K562 (cell line): ENCODE measurements at regions not wholly inside any gene's neighbourhood (a gene's known extent, or its start where the extent isn't known, plus 50 kb on each side); places are given as distances from the start of the nearest gene placed in this dataset.

ENCODE experiments used
- ATAC-seq: fragments of 200-7000 bp; cut with Tn5 transposase; 3 replicates; pipeline ENCODE4 v1.9.1; 2020; ENCODE audit warnings: moderate library complexity
- BruUV-seq: library from RNA; stranded (reverse); fragments of 400-500 nt; replicated peaks from 2 replicates; lab custom pipeline; 2021; lab: Mats Ljungman, UMichigan
- CTCF ChIA-PET: fragments of 300-600 bp; formaldehyde crosslinking; extraction: SDS; loops from one replicate; lab custom pipeline; 2021; ENCODE audit warnings: low intra/inter-chr PET ratio; lab: Yijun Ruan, JAX
- POLR2A ChIA-PET: fragments of 300-600, 350-650 bp; sonication (Branson Sonifier 250); formaldehyde crosslinking; extraction: SDS; loops from one replicate; lab custom pipeline; 2021; ENCODE audit warnings: antibody characterized with exemption, inconsistent platforms; lab: Yijun Ruan, JAX
- DNase-seq, 4 experiments: peaks; one replicate each; pipeline versions ENCODE4 v3.0.0 to v3.0.0-alpha.2; 2011 to 2018; ENCODE audit warnings: low spot score in 3 of 4, mixed read lengths in 3 of 4; ENCODE audit errors: extremely low read depth in 1 of 4
- FAIRE-seq: peaks from 2 replicates; lab custom pipeline; 2011; peaks lifted over from hg19 to GRCh38; lab: Jason Lieb, UNC
- H2AFZ ChIP-seq: 2 replicates; pipeline ENCODE4 v1.6.0; 2011; ENCODE audit warnings: low read depth, low read length, control low read depth, inconsistent platforms
- H3K27ac ChIP-seq: fragments of 200-600 bp; 3 replicates; pipeline ENCODE4 v1.8.0; 2011; ENCODE audit warnings: low read depth, mild to moderate bottlenecking, control low read depth, inconsistent platforms, low read length, moderate library complexity, mixed read lengths; ENCODE audit errors: extremely low read depth
- H3K27me3 ChIP-seq, 2 experiments: fragments of 300-600 bp in 1 of 2; 2 replicates in 1 of 2; 3 replicates in 1 of 2; pipeline versions ENCODE4 v1.6.0 to v1.8.0; 2011; ENCODE audit warnings: inconsistent platforms in 2 of 2, low read length in 2 of 2, mild to moderate bottlenecking in 1 of 2, mixed read lengths in 1 of 2, moderate library complexity in 1 of 2; ENCODE audit not compliant: control insufficient read depth in 2 of 2, insufficient read depth in 2 of 2
- H3K36me3 ChIP-seq: fragments of 300-600 bp; 3 replicates; pipeline ENCODE4 v1.8.0; 2011; ENCODE audit warnings: mild to moderate bottlenecking, low read length, inconsistent platforms; ENCODE audit not compliant: control insufficient read depth, insufficient read depth
- H3K4me1 ChIP-seq, 2 experiments: fragments of 200-600 bp in 1 of 2; replicated peaks in 1 of 2; 2 replicates in 1 of 2; 3 replicates in 1 of 2; pipeline versions ENCODE4 v1.5.1 to v1.8.0; 2011; ENCODE audit warnings: inconsistent platforms in 2 of 2, low read length in 2 of 2, mild to moderate bottlenecking in 1 of 2, mixed read lengths in 1 of 2, moderate library complexity in 1 of 2; ENCODE audit not compliant: control insufficient read depth in 2 of 2, insufficient read depth in 2 of 2
- H3K4me2 ChIP-seq: 2 replicates; pipeline ENCODE4 v1.6.1; 2011; ENCODE audit warnings: low read length, control low read depth, inconsistent platforms, mixed read lengths; ENCODE audit not compliant: insufficient read depth
- H3K4me3 ChIP-seq: fragments of 200-600 bp; sonication (generic), shearing (Covaris generic); 2 replicates; pipeline ENCODE4 v1.5.1; 2016; ENCODE audit warnings: control low read depth, inconsistent platforms
- H3K79me2 ChIP-seq: fragments of 200-600 bp; 3 replicates; pipeline ENCODE4 v1.8.0; 2011; ENCODE audit warnings: low read length, inconsistent platforms; ENCODE audit not compliant: control insufficient read depth, insufficient read depth
- H3K9ac ChIP-seq, 2 experiments: 2 replicates each; pipeline versions ENCODE4 v1.6.0 to v1.6.1; 2011; ENCODE audit warnings: low read depth in 2 of 2, low read length in 2 of 2, control low read depth in 1 of 2, inconsistent platforms in 1 of 2, mild to moderate bottlenecking in 1 of 2, mixed read lengths in 1 of 2; ENCODE audit not compliant: insufficient read depth in 1 of 2
- H3K9me1 ChIP-seq: one replicate; pipeline ENCODE4 v1.6.0; 2011; ENCODE audit warnings: inconsistent platforms, mild to moderate bottlenecking, low read length, moderate library complexity; ENCODE audit not compliant: control insufficient read depth, insufficient read depth
- H3K9me3 ChIP-seq: replicated peaks from 2 replicates; pipeline ENCODE4 v1.5.1; 2011; ENCODE audit warnings: low read depth, low read length, inconsistent platforms; ENCODE audit not compliant: control insufficient read depth, insufficient read depth
- H4K20me1 ChIP-seq: replicated peaks from 2 replicates; pipeline ENCODE4 v1.6.1; 2011; ENCODE audit warnings: low read length, inconsistent platforms, mixed read lengths; ENCODE audit not compliant: control insufficient read depth, insufficient read depth
- ADNP ChIP-seq: fragments of 200-800 bp; sonication (Bioruptor generic); IDR thresholded peaks from 2 replicates; pipeline ENCODE4 v1.6.1; 2016; ENCODE audit warnings: missing genetic modification characterization, missing compliant biosample characterization
- BRD9 ChIP-seq: fragments of 450-650 bp; IDR thresholded peaks from 2 replicates; pipeline ENCODE4 v1.6.1; 2018; ENCODE audit warnings: low read depth; ENCODE audit not compliant: partially characterized antibody
- BRF1 ChIP-seq: IDR thresholded peaks from 3 replicates; pipeline ENCODE4 v1.6.1; 2011; ENCODE audit warnings: borderline replicate concordance, mild to moderate bottlenecking; ENCODE audit not compliant: insufficient read length; ENCODE audit errors: extremely low read depth
- CBFA2T3 ChIP-seq: fragments of 450-650 bp; IDR thresholded peaks from 2 replicates; pipeline ENCODE4 v1.6.1; 2017
- DDX20 ChIP-seq: fragments of 450-650 bp; IDR thresholded peaks from 2 replicates; pipeline ENCODE4 v1.6.1; 2016; ENCODE audit warnings: missing genetic modification characterization, low read depth, mild to moderate bottlenecking, missing compliant biosample characterization, moderate library complexity
- FOXK2 ChIP-seq, 2 experiments: fragments of 450-650 bp; IDR thresholded peaks in 1 of 2; conservative IDR thresholded peaks in 1 of 2; 2 replicates each; pipeline ENCODE4 v1.6.1; 2016; ENCODE audit warnings: low read depth in 2 of 2, mild to moderate bottlenecking in 1 of 2
- ILK ChIP-seq: fragments of 450-650 bp; IDR thresholded peaks from 2 replicates; pipeline ENCODE4 v1.6.1; 2016; ENCODE audit warnings: missing genetic modification characterization, low read depth, mild to moderate bottlenecking, missing compliant biosample characterization, moderate library complexity, borderline replicate concordance
- KLF13 ChIP-seq: fragments of 450-650 bp; IDR thresholded peaks from 2 replicates; pipeline ENCODE4 v1.6.1; 2016; ENCODE audit warnings: missing genetic modification characterization, low read depth, mild to moderate bottlenecking, missing compliant biosample characterization, moderate library complexity, borderline replicate concordance
- NFYB ChIP-seq: IDR thresholded peaks from 2 replicates; pipeline ENCODE4 v1.6.1; 2011; ENCODE audit warnings: mild to moderate bottlenecking, moderate library complexity; ENCODE audit not compliant: insufficient read length; ENCODE audit errors: extremely low read depth
- RBBP5 ChIP-seq: fragments of 200-600 bp; sonication (generic); IDR thresholded peaks from 2 replicates; pipeline ENCODE4 v1.6.1; 2012; ENCODE audit warnings: borderline replicate concordance, mild to moderate bottlenecking, low read length, control low read depth, inconsistent platforms; ENCODE audit not compliant: insufficient read depth, poor library complexity, severe bottlenecking
- RHOXF2B ChIP-seq: fragments of 250-450 bp; sonication (Bioruptor Pico); conservative IDR thresholded peaks from 2 replicates; pipeline ENCODE4 v1.5.1; 2021
- SIN3A ChIP-seq, 2 experiments: fragments of 150-350 bp in 1 of 2; IDR thresholded peaks; 2 replicates each; pipeline ENCODE4 v1.6.1; 2011 to 2016; ENCODE audit warnings: borderline replicate concordance in 2 of 2, low read depth in 2 of 2, low read length in 2 of 2, mild to moderate bottlenecking in 2 of 2, moderate library complexity in 2 of 2; ENCODE audit not compliant: control insufficient read depth in 1 of 2
- SP2 ChIP-seq: IDR thresholded peaks from 2 replicates; pipeline ENCODE4 v1.6.1; 2011; ENCODE audit warnings: mild to moderate bottlenecking, low read depth, low read length, moderate library complexity; ENCODE audit not compliant: poor library complexity, severe bottlenecking; ENCODE audit errors: extremely low read depth
- TAF15 ChIP-seq: fragments of 200-400 bp; formaldehyde crosslinking; IDR thresholded peaks from 2 replicates; pipeline ENCODE4 v1.6.1; 2017; ENCODE audit warnings: mild to moderate bottlenecking, low read depth, low read length, moderate library complexity
- TEAD4 ChIP-seq, 2 experiments: sonication (generic) in 1 of 2; formaldehyde crosslinking in 1 of 2; IDR thresholded peaks; 2 replicates each; pipeline versions ENCODE4 v1.6.1 to v1.8.0; 2012 to 2022; ENCODE audit warnings: borderline replicate concordance in 1 of 2, inconsistent platforms in 1 of 2, low read length in 1 of 2, mild to moderate bottlenecking in 1 of 2, missing genetic modification reagents in 1 of 2
- U2AF2 ChIP-seq: fragments of 200-400 bp; formaldehyde crosslinking; optimal IDR thresholded peaks from 2 replicates; pipeline ENCODE3; 2017; ENCODE audit warnings: low read depth, mild to moderate bottlenecking, low read length
- ZC3H11A ChIP-seq: IDR thresholded peaks from 2 replicates; pipeline ENCODE4 v1.6.1; 2012; ENCODE audit warnings: low read depth, low read length, improper control_type of control experiment
- WGBS: fragments of 100-300 bp; shearing (Covaris generic); methylation state at CpG from one replicate; pipeline ENCODE4 v1.1.6; 2016; ENCODE audit warnings: low coverage, mixed read lengths; ENCODE audit not compliant: insufficient coverage; ENCODE audit errors: missing lambda C conversion rate; 5-methylcytosine and 5-hydroxymethylcytosine counted together
- in situ Hi-C: fragments of 300-500 bp; cut with MboI; formaldehyde crosslinking; loops from 4 replicates; pipeline ENCODE4 v1.15.0; 2018; ENCODE audit warnings: inconsistent platforms, mixed read lengths
- intact Hi-C: fragments of 100-400 bp; cut with micrococcal nuclease; formaldehyde crosslinking; loops from 2 replicates; pipeline ENCODE4 v1.14.2; 2022
- TF ChIP-seq, protein P1 (sequence below): fragments of 250-450 bp; sonication (Bioruptor Pico); IDR thresholded peaks from 2 replicates; pipeline ENCODE4 v1.8.0; 2021; ENCODE audit warnings: moderate library complexity, mild to moderate bottlenecking, inconsistent platforms

DNA sequence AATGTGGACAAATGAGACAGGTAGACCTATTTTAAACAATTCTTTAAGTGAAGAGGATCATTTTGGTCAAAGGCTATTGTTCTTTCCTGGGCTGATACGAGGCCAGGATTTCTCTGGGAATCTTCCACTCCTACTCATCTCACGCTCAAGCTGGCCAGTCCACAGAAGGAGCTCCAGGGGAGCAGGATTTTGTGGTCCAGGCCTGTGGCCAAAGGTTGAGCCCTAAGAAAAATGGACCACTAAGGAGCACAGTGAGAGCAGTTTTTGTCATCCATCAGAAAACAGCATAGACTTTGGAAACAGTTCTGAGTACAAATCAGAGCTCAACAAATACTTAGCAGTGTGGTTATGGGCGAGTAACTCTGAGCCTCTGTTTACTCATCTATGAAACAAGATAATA is 260.2 kb upstream of the RUNX1 start:
- H3K27ac ChIP-seq, result no peak overlapping the region
- in situ Hi-C loops (no loop called here), intact Hi-C loops (no loop called here)
- H4K20me1 ChIP-seq, result no peaks in the 10 kb centered on the region
- no peak for ATAC-seq
- no peak overlapping the region for H3K4me3 ChIP-seq
- TF ChIP-seq SP2 (no peak), FOXK2 (conservative IDR thresholded peaks at IDR 0.05 in 1 of 2, IDR thresholded peaks at IDR 0.05 in 1 of 2; ENCODE audit: low read depth in 2 of 2) (no peak), KLF13 (tag) (no peak), RHOXF2B (CRISPR knock-in tag) (no peak), RBBP5 (no peak), DDX20 (tag) (no peak), TEAD4 (IDR thresholded peaks at IDR 0.05; ENCODE audit: low read length) (no peak), TEAD4 (CRISPR knock-in tag; IDR thresholded peaks at IDR 0.05; ENCODE audit: borderline replicate concordance) (no peak), SIN3A (IDR thresholded peaks at IDR 0.05; ENCODE audit: borderline replicate concordance in 2 of 2, control insufficient read depth in 1 of 2, low read depth in 2 of 2, low read length in 2 of 2) (no peak), BRD9 (no peak), ADNP (no peak), TAF15 (no peak), U2AF2 (no peak), NFYB (no peak), CBFA2T3 (no peak), BRF1 (no peak), ILK (tag) (no peak), ZC3H11A (no peak)
- TF ChIP-seq, protein P1, sequence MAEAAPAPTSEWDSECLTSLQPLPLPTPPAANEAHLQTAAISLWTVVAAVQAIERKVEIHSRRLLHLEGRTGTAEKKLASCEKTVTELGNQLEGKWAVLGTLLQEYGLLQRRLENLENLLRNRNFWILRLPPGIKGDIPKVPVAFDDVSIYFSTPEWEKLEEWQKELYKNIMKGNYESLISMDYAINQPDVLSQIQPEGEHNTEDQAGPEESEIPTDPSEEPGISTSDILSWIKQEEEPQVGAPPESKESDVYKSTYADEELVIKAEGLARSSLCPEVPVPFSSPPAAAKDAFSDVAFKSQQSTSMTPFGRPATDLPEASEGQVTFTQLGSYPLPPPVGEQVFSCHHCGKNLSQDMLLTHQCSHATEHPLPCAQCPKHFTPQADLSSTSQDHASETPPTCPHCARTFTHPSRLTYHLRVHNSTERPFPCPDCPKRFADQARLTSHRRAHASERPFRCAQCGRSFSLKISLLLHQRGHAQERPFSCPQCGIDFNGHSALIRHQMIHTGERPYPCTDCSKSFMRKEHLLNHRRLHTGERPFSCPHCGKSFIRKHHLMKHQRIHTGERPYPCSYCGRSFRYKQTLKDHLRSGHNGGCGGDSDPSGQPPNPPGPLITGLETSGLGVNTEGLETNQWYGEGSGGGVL (CRISPR knock-in tag), result no peak
- H3K9me3 ChIP-seq, result no peaks in the 10 kb centered on the region
- H3K9ac ChIP-seq, result no peak overlapping the region
- DNase-seq, result no peak
- no peak overlapping the region for H3K4me2 ChIP-seq
- ChIA-PET CTCF (no interaction called here), POLR2A (interaction anchor here (2.1 kb wide), 1 partner anchor 9 kb away, joined by 5 read pairs; no protein-coding TSS in a partner anchor)
- no peaks in the 10 kb centered on the region for H3K9me1 ChIP-seq
- no peaks in the 10 kb centered on the region for H3K79me2 ChIP-seq
- H3K36me3 ChIP-seq, result no peaks in the 10 kb centered on the region
- BruUV-seq, result no TSS peak
- FAIRE-seq, result peak; percentile 26
- no peaks in the 10 kb centered on the region for H3K4me1 ChIP-seq
- H3K27me3 ChIP-seq, result no peaks in the 10 kb centered on the region
- H2AFZ ChIP-seq, result no peak overlapping the region
- 11% methylated on average over 3 of the region's 3 CpGs for WGBS
